GM21529 (cell line): ENCODE measurements at regions not wholly inside any gene's neighbourhood (a gene's known extent, or its start where the extent isn't known, plus 50 kb on each side); places are given as distances from the start of the nearest gene placed in this dataset.
"Not testable (repeated sequence)": the region's sequence is repeated elsewhere in the genome, so short reads cannot be mapped to it uniquely, and the experiment has no call there.

ENCODE experiments used
- ATAC-seq: cut with Tn5 transposase; IDR thresholded peaks from one replicate; pipeline ENCODE4 v1.9.1; 2021; ENCODE audit not compliant: unreplicated experiment

DNA sequence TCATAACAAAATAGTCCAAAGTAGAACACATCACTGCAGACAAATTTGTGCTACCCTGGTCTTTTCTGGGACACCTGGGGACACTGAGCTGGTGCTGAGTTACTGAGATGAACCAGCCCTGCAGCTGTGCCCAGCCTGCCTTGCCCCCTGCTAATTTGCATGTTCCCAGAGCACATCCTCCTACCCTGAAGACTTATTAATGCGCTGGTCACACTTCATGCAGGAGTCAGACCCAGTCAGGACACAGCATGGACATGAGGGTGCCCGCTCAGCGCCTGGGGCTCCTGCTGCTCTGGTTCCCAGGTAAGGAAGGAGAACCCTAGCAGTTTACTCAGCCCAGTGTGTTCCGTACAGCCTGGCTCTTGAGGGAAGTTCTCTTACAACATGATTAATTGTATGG is 1518.3 kb downstream of the RPIA start:
- no peak for ATAC-seq

DNA sequence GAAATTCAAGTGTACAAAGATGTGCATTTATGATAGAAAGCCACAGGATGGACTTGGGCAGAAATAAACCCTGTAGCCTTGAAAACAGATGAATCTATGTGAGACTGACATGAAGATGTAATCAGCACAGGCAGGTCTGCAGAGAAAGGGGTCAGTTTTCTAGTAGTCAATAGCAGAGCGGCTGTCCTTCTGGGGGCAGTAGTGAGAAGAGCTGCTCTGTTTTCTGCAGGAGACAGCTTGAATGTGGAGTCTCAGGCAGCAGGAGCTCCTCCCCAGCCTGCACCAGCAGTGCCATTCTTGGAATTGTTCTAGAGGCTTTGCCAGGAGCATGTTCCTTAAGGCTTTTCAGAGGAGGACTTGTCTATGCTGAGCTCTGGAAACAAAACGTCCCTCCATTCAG is 1524.4 kb downstream of the RPIA start:
- not testable (repeated sequence) for ATAC-seq

DNA sequence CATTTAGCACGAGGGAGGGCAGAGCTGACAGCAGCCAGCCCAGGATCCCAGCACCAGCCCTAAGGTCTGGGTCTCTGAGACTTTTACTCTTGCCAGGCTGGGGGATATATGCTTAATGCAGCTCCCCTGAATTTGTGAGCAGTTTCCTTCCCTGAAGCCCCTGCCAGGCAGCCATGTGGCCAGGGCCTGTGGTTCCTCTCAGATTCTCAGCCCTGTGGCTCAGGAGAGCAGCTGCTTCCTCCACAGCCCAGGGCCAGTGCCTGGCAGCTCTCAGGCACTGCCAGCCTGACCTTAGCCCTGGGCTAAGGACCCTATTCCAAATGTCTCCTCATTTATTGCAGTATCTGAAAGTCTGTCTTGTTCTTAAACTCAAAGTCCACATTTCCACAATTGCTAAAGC is 1525.3 kb downstream of the RPIA start:
- not testable (repeated sequence) for ATAC-seq

DNA sequence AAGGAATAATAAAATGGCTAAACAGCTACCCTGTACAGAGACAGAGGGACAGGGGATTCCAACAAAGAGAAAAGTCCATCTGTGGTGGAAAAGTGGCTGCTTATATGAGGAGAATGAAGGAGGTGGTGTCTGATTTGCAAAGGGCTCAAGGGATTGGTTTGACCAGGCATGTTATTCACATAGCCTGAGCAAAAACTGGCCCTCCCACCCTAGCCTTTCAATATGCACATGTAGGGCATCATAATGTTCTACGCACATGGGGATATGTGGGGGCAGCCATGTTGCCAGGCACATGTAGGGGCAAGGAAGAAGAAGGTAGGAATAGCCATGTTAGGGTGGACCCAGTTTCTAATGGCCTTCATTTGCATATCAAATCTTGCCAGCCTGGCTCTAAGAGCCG is 1527.1 kb downstream of the RPIA start:
- ATAC-seq: not testable (repeated sequence)

DNA sequence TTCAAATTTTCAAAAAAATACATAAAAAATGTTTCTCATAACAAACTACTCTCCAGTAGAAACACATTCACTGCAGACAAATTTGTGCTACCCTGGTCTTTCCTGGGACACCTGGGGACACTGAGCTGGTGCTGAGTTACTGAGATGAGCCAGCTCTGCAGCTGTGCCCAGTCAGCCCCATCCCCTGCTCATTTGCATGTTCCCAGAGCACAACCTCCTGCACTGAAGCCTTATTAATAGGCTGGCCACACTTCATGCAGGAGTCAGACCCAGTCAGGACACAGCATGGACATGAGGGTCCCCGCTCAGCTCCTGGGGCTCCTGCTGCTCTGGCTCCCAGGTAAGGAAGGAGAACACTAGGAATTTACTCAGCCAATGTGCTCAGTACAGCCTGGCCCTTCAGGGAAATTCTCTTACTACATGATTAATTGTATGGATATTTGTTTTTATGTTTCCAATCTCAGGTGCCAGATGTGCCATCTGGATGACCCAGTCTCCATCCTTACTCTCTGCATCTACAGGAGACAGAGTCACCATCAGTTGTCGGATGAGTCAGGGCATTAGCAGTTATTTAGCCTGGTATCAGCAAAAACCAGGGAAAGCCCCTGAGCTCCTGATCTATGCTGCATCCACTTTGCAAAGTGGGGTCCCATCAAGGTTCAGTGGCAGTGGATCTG is 1529.3 kb downstream of the RPIA start:
- ATAC-seq: not testable (repeated sequence)

DNA sequence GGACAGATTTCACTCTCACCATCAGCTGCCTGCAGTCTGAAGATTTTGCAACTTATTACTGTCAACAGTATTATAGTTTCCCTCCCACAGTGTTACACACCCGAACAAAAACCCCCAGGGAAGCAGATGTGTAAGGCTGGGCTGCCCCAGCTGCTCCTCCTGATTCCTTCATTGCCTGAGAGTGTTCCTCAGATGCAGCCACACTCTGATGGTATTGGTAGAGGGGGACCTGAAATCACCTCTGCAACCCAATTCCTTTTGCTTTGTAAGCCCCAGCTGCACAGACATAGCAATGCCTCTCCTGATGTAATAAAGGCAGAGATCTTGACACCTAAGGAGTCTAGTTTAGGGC is 1529.8 kb downstream of the RPIA start:
- no peak for ATAC-seq

DNA sequence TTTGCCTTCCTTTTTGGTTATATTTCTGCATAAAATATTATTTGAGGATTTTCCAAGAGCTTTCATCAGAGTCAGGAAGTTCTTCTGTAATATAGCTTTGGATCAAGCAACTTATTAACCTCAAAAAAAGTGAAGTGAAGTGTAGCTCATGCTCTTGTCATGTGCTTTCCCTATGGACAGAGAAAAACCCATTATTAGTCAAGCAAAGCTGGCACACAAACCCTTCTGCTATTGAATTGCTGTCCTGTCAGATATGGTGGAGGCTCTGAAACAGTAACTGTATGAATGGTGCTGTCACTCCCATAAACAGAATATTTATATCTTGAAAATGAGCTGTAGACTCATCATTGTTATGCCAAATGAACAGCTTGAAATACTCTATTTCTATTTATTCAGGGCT is 1533.3 kb downstream of the RPIA start:
- not testable (repeated sequence) for ATAC-seq

DNA sequence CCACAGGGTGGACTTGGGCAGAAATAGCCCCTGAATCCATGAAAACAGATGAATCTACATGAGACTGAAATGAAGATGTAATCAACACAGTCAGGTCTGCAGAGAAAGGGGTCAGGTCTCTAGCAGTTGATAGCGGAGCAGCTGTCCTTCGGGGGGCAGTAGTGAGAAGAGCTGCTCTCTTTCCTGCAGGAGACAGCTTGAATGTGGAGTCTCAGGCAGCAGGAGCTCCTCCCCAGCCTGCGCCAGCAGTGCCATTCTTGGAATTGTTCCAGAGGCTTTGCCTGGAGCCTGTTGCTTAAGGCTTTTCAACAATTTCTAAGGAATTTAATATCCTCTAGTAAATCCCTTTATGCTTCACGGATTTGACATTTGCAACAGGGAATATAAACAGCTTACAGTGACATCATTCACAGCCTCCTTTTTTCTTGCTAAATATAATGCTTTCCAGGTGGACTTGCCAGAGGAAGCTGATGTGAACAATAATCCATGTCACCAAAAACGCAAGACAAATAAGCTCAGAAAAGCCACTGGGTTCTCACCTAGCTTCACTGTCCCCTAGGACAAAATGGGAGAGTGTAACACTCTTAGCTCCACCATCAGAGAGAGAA is 1535.1 kb downstream of the RPIA start:
- not testable (repeated sequence) for ATAC-seq

DNA sequence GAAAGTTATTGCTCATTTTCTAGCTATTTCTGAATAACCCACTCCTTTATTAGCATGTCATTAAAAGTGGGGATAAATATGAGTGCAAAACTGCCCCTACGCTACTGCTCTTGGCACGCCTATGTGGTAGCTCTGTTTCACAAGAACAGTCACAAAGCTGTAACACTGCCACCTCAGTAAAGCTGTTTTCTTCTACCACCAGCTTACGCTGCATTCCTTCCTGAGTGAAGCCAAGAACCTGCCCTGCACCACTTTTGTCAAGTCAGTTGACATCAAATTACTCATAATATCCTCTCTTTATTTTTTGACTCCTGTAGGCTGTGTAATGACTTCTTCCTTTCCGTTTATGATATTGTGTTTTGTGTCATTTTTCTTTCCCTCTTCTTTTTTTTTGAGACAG is 1539.7 kb downstream of the RPIA start:
- ATAC-seq: not testable (repeated sequence)

DNA sequence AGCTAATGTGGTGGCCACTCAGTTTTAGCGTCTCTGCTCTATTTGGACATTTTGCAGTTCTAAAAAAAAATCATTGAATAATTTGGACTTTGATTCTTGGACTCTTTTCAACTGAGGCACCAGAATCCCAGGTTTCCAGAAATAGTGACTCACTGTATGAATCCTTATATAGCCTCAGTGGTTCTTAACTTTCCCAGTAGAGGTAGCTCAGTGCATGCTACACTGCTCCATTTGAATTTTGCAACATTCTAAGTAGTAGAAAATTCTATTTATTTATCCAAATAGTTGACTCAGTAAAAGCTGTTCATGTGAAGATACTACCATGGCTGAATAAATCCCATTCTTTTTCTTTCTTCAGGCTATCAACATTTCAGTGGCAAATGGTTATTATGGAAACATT is 1544.0 kb downstream of the RPIA start:
- ATAC-seq: not testable (repeated sequence)

DNA sequence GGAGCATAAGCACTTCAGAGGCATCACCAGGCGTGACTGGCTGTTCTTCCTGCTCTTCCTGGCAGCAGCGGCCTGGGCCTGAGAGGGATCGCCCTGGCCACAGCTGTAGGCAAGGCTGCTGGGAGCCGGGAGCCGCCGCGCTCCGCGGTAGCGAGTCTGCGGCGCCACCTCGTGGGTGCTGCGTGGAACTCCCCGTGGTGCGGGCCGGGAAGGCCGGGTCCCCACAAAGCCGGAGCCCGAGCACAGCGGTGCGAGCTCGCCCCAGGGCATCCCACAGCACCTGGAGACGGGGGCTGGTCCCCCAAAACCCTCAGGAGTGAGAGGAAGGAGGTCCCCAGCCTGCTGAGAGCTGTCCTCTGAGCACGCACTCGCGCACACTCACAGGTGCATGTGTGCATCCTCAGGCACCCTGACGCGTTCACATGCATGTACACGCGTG is 1546.5 kb downstream of the RPIA start:
- not testable (repeated sequence) for ATAC-seq

DNA sequence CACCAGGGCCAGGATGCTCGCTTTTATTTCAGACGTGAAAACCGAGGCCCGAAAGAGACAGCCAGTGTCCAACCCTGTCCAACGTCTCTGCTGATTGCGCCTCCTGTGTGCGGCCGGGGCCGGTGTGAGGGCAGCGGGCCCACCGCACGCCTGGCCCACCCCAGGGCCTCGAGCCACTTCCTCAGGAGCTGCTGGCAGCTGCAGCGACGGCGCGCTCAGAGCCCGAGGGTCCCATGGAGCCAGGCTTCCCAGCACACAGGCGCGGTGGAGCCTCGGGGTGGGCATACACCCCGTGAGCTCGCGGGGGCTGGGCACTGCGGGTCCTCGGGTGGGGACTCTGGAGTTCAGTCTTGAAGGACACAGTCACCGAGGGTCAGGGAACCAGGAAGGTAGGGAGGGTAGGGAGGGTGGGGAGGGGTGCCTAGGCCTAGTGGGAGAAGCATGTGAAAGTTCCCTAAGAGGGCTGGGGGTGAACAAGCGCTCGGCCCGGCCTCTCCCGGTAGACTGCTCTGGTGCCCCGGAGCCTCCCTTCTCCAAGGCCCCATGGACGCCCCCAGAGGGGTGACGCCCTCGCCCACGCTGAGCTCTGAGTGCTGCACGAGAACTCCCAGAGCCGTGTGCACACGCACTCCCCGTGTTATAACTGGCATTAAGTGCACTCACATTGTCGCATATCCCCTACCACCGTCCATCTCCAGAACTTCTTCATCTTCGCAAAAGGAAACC is 1547.2 kb downstream of the RPIA start:
- not testable (repeated sequence) for ATAC-seq

DNA sequence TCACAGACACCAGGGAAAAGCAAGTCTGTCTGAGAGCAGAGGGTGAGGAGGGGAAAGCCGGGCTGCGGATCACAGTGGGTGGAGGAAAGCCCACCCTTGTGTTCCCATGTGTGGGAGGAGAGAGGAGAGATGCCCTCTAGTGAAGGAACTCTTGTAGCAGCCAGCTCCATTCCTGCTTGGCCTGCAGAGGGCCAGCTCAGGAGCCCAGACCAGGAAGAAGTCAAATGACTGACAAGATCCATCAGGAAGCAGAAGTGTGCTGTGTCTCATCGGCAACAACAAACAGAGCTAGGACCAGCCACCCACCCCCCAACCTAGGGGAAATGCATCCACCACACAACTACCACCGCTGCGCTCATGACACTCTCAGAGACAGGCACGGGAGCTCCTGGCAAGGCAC is 1548.3 kb downstream of the RPIA start:
- ATAC-seq: not testable (repeated sequence)

DNA sequence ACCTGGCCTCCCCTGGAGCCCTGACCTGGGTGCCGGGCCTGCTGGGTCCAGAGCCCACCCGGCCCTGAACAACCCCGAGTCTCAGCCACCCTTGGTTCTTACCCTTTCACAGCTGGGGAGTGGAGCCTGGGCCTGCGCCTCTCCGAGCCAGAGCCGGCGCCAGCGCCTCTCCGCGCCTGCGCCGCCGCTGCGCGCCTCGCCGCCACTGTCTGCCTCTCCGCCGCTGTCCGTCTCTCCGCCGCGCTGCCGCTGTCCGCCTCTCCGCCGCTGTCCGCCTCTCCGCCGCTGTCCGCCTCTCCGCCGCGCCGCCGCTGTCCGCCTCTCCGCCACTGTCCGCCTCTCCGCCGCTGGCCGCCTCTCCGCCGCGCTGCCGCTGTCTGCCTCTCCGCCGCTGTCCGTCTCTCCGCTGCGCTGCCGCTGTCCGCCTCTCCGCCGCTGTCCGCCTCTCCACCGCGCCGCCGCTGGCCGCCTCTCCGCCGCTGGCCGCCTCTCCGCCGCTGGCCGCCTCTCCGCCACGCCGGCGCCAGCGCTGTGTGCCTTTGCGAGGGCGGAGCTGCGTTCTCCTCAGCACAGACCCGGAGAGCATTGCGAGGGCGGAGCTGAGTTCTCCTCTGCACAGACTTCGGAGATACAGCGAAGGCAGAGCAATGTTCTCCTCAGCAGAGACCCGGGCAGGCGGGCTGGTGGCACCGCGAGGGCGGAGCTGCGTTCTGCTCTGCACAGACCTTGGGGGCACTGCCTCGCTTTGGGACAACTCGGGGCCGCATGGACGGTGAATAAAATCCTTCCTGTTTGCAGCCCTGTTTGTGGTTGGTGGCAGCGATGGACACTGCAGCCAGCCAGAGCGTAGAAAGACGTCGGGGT is 1553.7 kb downstream of the RPIA start:
- ATAC-seq: not testable (repeated sequence)

DNA sequence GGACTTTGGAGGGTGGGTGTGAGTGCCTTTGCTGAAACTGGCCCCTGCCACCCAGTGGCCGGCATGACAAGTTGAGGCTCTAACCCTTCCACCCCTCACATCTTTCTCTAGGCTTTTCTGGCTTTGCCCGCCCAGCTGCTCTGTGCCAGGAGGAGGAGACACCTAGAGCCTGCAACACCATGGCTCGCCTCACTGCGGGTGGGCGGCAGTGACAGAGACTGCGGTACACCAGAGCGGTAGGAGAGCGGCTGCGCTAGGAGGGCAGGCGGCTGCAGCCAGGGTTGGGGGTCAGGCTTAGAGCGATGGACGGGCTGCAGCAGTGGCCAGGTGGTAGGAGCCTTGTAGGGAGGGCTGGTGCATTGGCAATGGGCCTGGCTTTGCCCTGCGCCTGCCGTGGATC is 1556.9 kb downstream of the RPIA start:
- not testable (repeated sequence) for ATAC-seq

DNA sequence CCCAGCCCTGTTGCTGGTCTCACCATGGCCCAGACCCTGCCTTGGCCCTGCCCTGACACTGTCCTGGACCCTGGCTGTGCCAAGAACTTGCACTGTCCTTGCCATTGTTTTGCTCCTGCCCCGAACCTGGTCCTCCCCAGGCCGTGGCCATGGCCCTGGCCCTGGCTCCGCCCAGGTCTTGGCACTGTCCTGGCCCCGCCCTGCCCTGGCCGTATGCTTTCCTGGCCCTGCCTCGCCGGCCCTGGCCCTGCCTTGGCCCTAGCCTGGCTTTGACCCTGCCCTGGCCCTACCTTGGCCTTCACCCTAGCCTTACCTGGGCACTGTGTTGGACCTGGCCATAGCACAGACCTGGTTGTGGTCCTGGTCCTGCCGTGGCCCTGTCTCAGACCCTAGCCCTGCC is 1558.9 kb downstream of the RPIA start:
- ATAC-seq: not testable (repeated sequence)

DNA sequence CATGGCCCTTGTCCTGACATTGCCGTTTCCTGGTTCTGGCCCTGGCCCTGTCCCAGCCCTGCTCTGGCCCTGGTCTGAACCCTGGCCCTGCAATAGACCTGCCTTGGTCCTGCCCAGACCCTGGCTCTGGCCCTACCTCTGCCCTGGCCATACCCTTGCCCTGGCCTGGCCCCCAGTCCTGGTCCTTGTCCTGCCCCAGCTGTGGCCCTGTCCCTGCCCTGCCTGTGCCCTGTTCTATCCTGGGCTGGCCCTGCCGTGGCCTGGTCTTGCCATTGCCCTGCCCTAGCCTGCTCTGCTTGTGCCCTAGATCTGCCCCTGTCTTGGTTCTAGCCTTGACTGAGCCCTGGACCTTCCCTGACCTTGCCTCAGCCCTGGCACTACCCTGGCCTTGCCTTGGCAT is 1560.1 kb downstream of the RPIA start:
- not testable (repeated sequence) for ATAC-seq

DNA sequence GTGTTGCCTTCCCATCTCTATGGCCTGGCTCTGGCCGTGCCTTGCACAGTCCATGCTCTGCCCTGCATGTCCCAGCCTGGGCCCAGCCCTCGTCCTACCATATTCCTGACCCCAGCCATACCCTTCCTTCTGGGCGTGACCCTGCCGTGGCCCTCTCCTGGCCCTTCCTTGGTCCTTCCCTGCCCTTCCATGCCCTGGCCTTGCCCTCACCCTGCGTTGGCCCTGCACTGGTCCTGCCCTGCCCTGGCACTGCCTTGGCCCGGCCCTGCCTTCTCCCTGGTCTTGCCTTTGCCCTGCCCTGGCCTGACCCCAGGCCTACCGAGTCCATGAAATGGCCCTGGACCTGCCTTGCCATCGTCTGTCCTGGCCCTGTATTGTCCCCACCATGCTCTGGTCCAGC is 1561.8 kb downstream of the RPIA start:
- ATAC-seq: not testable (repeated sequence)

DNA sequence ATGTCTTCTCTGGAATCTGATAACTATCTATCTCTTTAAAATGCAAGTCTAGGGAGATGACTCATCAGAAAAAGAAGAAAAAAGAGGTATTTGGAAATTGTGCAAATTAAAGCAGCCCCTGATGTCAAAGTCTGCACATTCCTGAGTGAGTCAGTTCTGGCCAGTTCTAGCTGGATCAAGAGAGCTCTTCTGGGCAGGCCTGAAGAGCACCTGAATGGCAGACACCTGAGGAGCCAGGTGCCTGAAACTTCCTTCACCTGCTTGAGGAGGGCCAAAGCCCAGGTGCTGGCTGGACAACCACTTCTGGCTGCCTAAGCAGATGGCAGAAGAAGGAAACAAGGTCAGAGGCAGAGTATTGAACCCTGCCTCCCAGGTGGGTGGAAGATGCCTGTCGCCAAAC is 1575.4 kb downstream of the RPIA start:
- ATAC-seq: not testable (repeated sequence)

DNA sequence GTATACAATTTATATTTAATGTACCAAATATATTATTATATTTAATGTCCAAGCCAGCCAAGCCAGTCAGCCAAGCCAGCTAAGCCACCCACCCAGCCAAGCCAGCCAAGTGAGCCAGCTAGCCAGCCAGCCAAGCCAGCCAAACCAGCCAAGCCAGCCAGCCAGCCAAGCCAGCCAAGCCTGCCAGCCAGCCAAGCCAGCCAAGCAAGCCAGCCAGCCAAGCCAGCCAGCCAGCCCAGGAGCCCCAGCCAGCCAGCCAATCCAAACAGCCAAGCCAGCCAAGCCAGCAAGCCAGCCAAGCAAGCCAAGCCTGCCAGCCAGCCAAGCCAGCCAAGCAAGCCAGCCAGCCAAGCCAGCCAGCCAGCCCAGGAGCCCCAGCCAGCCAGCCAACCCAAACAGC is 1596.3 kb downstream of the RPIA start:
- ATAC-seq: not testable (repeated sequence)

DNA sequence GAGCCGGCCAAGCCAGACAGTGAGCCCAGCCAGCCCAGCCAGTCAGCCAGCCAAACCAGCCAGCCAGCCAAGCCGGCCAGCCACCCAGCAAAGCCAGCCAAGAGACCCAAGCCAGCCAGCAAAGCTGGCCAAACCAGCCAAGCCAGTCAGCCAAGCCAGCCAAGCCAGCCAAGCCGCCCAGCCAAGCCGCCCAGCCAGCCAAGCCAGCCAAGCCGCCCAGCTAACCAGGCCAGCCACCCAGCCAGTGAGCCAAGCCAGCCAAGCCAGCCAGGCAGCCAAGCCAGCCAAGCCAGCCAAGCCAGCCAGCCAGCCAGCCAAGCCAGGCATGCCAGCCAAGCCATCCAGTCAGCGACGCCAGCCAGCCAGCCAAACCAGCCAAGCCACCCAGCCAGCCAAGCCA is 1596.9 kb downstream of the RPIA start:
- not testable (repeated sequence) for ATAC-seq
